OCI-LY3 (cell line): ENCODE measurements at regions not wholly inside any gene's neighbourhood (a gene's known extent, or its start where the extent isn't known, plus 50 kb on each side); places are given as distances from the start of the nearest gene placed in this dataset.

ENCODE experiments used
- H2AFZ ChIP-seq: fragments of 200-600, 300-600 bp; shearing (Covaris generic); 2 replicates; pipeline ENCODE4 v1.6.0; 2014; ENCODE audit warnings: antibody characterized with exemption, low read depth, low read length
- H3K27ac ChIP-seq: fragments of 200-600, 300-600 bp; sonication (generic); 2 replicates; pipeline ENCODE4 v1.5.1; 2014; ENCODE audit warnings: mild to moderate bottlenecking, low read length, moderate library complexity, mixed read lengths
- H3K27me3 ChIP-seq: fragments of 200-600, 300-600 bp; sonication (generic); 2 replicates; pipeline ENCODE4 v1.6.1; 2014; ENCODE audit warnings: low read depth, low read length, mixed read lengths
- H3K36me3 ChIP-seq: fragments of 200-600, 300-600 bp; sonication (generic); replicated peaks from 2 replicates; pipeline ENCODE3; 2014; ENCODE audit warnings: low read depth, low read length, mixed read lengths
- H3K4me1 ChIP-seq: fragments of 300-600, 200-600 bp; sonication (generic); 2 replicates; pipeline ENCODE4 v1.6.1; 2014; ENCODE audit warnings: low read length, mixed read lengths
- H3K4me2 ChIP-seq: fragments of 200-600, 300-600 bp; sonication (generic); 2 replicates; pipeline ENCODE4 v1.6.1; 2014; ENCODE audit warnings: low read length, mixed read lengths
- H3K4me3 ChIP-seq: fragments of 300-600, 200-600 bp; sonication (generic); 2 replicates; pipeline ENCODE4 v1.5.1; 2014; ENCODE audit warnings: antibody characterized with exemption, mild to moderate bottlenecking, low read length, moderate library complexity
- H3K79me2 ChIP-seq: fragments of 300-600, 200-600 bp; shearing (Covaris generic); 2 replicates; pipeline ENCODE4 v1.6.1; 2014; ENCODE audit warnings: mild to moderate bottlenecking, low read length, mixed read lengths
- H3K9ac ChIP-seq: fragments of 300-600, 200-600 bp; shearing (Covaris generic); 2 replicates; pipeline ENCODE4 v1.6.0; 2014; ENCODE audit warnings: mild to moderate bottlenecking, low read length, moderate library complexity
- H3K9me3 ChIP-seq: fragments of 200-600, 300-600 bp; shearing (Covaris generic); 2 replicates; pipeline ENCODE4 v1.6.1; 2014; ENCODE audit warnings: low read length, mixed read lengths; ENCODE audit not compliant: insufficient read depth
- H4K20me1 ChIP-seq: fragments of 200-600, 300-600 bp; sonication (generic); 2 replicates; pipeline ENCODE4 v1.6.1; 2016; ENCODE audit warnings: low read length, mixed read lengths; ENCODE audit not compliant: insufficient read depth
- CTCF ChIP-seq: fragments of 200-600, 300-600 bp; sonication (generic); IDR thresholded peaks from 2 replicates; pipeline ENCODE4 v1.5.1; 2014; ENCODE audit warnings: antibody characterized with exemption, low read length, low read depth
- EZH2phosphoT487 ChIP-seq: fragments of 200-600 bp; shearing (Covaris generic); IDR thresholded peaks from 2 replicates; pipeline ENCODE4 v1.6.1; 2018; ENCODE audit warnings: antibody characterized with exemption, mixed run types, low read depth

GRCh38 chr3:59660852-59661625 lies 611.2 kb upstream of the CFAP20DC start:
- no peak overlapping the region for H3K9ac ChIP-seq

GRCh38 chr3:59660376-59660775 lies 610.6 kb upstream of the CFAP20DC start:
- no peak for TF ChIP-seq EZH2phosphoT487
- TF ChIP-seq CTCF = no peak
- no peak overlapping the region for H3K4me2 ChIP-seq
- H3K9me3 ChIP-seq = no peaks in the 10 kb centered on the region
- H3K4me3 ChIP-seq = no peak overlapping the region
- no peaks in the 10 kb centered on the region for H4K20me1 ChIP-seq
- no peak overlapping the region for H3K9ac ChIP-seq
- no peak overlapping the region for H3K27ac ChIP-seq
- no peaks in the 10 kb centered on the region for H3K36me3 ChIP-seq
- 0 out of 2 replicates have a peak, but pooled peaks cover 5% of the 10 kb centered on the region for H3K27me3 ChIP-seq
- no peak overlapping the region for H2AFZ ChIP-seq
- no peaks in the 10 kb centered on the region for H3K79me2 ChIP-seq
- no peaks in the 10 kb centered on the region for H3K4me1 ChIP-seq

More at GRCh38 chr3:59660852-59661625, 611.2 kb upstream of the CFAP20DC start:
- Histone ChIP-seq H2AFZ (no peak overlapping the region), H4K20me1 (no peaks in the 10 kb centered on the region), H3K4me1 (no peaks in the 10 kb centered on the region), H3K79me2 (no peaks in the 10 kb centered on the region), H3K27me3 (0 out of 2 replicates have a peak, but pooled peaks cover 5% of the 10 kb centered on the region), H3K36me3 (no peaks in the 10 kb centered on the region), H3K27ac (no peak overlapping the region), H3K9me3 (no peaks in the 10 kb centered on the region), H3K4me3 (no peak overlapping the region), H3K4me2 (no peak overlapping the region)
- TF ChIP-seq CTCF (no peak), EZH2phosphoT487 (no peak)

GRCh38 chr3:59659755-59660154 lies 609.9 kb upstream of the CFAP20DC start:
- Histone ChIP-seq H3K9ac (no peak overlapping the region), H3K36me3 (no peaks in the 10 kb centered on the region), H3K27ac (no peak overlapping the region), H3K9me3 (no peaks in the 10 kb centered on the region), H2AFZ (no peak overlapping the region), H3K4me2 (no peak overlapping the region), H3K4me1 (no peaks in the 10 kb centered on the region), H3K79me2 (no peaks in the 10 kb centered on the region), H3K27me3 (0 out of 2 replicates have a peak, but pooled peaks cover 5% of the 10 kb centered on the region), H3K4me3 (no peak overlapping the region), H4K20me1 (no peaks in the 10 kb centered on the region)
- no peak for TF ChIP-seq CTCF
- TF ChIP-seq EZH2phosphoT487 = no peak

GRCh38 chr3:59658866-59659265 lies 609.0 kb upstream of the CFAP20DC start:
- Histone ChIP-seq H3K27ac (no peak overlapping the region), H3K4me2 (no peak overlapping the region), H3K79me2 (no peaks in the 10 kb centered on the region), H3K27me3 (0 out of 2 replicates have a peak, but pooled peaks cover 5% of the 10 kb centered on the region), H2AFZ (no peak overlapping the region), H4K20me1 (no peaks in the 10 kb centered on the region), H3K36me3 (no peaks in the 10 kb centered on the region), H3K4me1 (no peaks in the 10 kb centered on the region), H3K9me3 (no peaks in the 10 kb centered on the region), H3K4me3 (no peak overlapping the region), H3K9ac (no peak overlapping the region)
- TF ChIP-seq EZH2phosphoT487 (no peak), CTCF (no peak)
